Activated T-helper 17 cell treated with anti-CD3 and anti-CD28 coated beads, Interleukin-2, amount 50 U/mL, for 72 hours (primary cell): ENCODE measurements at regions not wholly inside any gene's neighbourhood (a gene's known extent, or its start where the extent isn't known, plus 50 kb on each side); places are given as distances from the start of the nearest gene placed in this dataset.

Experiments
- ATAC-seq: fragments of 150-1000 bp; cut with Tn5 transposase; replicated peaks from 2 replicates; pipeline ENCODE4 v1.10.0; 2021; ENCODE audit warnings: mild to moderate bottlenecking, moderate library complexity
- H3K27ac Mint-ChIP-seq: one replicate; pipeline ENCODE4 v1.8.0; 2022; ENCODE audit warnings: mixed read lengths
- H3K27me3 Mint-ChIP-seq: one replicate; pipeline ENCODE4 v1.8.0; 2022; ENCODE audit warnings: mixed read lengths
- H3K36me3 Mint-ChIP-seq: one replicate; pipeline ENCODE4 v1.8.0; 2022; ENCODE audit warnings: low read depth, mild to moderate bottlenecking, mixed read lengths
- H3K4me1 Mint-ChIP-seq: one replicate; pipeline ENCODE4 v1.8.0; 2022; ENCODE audit warnings: mixed read lengths
- H3K4me3 Mint-ChIP-seq: one replicate; pipeline ENCODE4 v1.8.0; 2022; ENCODE audit warnings: mild to moderate bottlenecking, mixed read lengths
- H3K9me3 Mint-ChIP-seq: one replicate; pipeline ENCODE4 v1.8.0; 2022; ENCODE audit warnings: mixed read lengths

DNA sequence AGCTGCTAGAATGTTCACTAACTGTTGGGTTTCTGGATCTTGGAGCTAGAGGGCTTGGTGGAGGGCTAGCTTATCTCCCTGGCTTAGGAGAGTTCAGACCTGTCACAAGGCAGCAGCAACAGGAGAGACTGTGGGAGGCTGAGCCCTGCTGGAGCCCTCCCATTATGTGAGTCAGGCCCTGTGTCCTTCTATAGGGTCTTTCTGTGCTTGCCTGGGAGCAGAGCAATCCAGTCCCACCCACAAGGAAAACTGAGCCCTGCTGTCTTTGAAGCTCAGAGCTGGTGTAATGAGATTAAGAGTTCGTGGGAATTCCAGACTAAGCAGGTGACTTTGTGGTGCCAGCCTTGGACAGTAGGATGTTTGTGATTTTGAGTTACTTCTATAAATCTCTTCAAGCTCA lies 249.0 kb downstream of the TTC32 start:
- H3K27ac Mint-ChIP-seq, result no peak overlapping the region

DNA sequence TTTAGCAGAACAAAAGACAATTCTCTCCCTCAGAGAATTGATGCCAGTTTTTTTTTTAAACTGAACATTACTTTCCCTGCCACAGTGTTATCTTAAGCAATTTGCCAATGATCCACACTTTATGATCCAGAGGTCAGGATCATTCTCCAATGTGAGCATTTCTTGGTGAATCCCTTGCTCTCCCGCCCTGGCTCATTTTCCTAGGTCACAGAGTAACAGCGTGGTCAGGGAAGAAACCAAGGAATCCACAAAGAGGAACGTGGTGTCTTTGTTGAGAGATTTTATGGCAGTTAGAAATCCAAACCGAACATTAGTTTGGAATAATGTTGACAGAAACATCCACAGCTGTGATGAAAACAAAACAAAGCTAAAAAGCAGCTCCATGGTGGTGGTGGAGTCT lies 250.3 kb downstream of the TTC32 start:
- H3K27me3 Mint-ChIP-seq, result peaks cover 10% of the 10 kb centered on the region

More for the DNA sequence above, 249.0 kb downstream of the TTC32 start:
- Mint-ChIP-seq H3K4me3 (no peak overlapping the region), H3K4me1 (no peaks in the 10 kb centered on the region), H3K27me3 (peaks cover 10% of the 10 kb centered on the region), H3K9me3 (no peaks in the 10 kb centered on the region), H3K36me3 (no peaks in the 10 kb centered on the region)
- no peak for ATAC-seq

DNA sequence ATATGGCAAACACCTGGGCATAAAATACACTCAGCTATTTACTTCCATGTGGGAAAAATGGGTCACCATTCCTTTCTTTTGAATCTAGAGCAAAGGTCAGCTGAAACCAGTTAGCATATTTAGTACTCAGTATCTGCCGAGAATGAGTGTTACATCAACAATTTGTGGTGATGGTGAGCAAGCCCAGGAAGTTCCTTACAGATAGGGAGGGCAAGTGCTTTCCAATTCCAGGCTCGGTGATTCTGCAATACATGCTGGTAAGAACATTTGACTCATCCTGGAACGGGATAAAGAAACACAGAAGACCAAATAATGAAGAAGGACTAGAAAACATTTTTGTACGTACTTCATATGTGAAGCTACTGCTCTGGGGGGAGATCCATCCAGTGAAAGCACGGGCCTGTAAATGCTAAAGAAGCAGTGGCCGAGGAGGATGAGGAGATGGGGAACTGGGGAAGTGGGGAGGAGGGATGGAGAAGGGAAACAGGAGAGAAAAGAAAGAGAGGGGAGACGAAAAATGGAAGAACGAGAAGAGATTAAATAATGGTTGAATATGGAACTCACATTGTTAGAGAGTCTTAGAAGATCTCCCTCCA lies 251.9 kb downstream of the TTC32 start:
- H3K4me3 Mint-ChIP-seq, result no peak overlapping the region
- no peaks in the 10 kb centered on the region for H3K4me1 Mint-ChIP-seq
- no peak overlapping the region for H3K27ac Mint-ChIP-seq
- no peaks in the 10 kb centered on the region for H3K9me3 Mint-ChIP-seq
- H3K36me3 Mint-ChIP-seq, result no peaks in the 10 kb centered on the region
- H3K27me3 Mint-ChIP-seq, result peaks cover 10% of the 10 kb centered on the region
- ATAC-seq, result no peak

More for the DNA sequence above, 250.3 kb downstream of the TTC32 start:
- ATAC-seq, result no peak
- H3K9me3 Mint-ChIP-seq, result no peaks in the 10 kb centered on the region
- H3K36me3 Mint-ChIP-seq, result no peaks in the 10 kb centered on the region
- H3K27ac Mint-ChIP-seq, result no peak overlapping the region
- no peaks in the 10 kb centered on the region for H3K4me1 Mint-ChIP-seq
- no peak overlapping the region for H3K4me3 Mint-ChIP-seq

DNA sequence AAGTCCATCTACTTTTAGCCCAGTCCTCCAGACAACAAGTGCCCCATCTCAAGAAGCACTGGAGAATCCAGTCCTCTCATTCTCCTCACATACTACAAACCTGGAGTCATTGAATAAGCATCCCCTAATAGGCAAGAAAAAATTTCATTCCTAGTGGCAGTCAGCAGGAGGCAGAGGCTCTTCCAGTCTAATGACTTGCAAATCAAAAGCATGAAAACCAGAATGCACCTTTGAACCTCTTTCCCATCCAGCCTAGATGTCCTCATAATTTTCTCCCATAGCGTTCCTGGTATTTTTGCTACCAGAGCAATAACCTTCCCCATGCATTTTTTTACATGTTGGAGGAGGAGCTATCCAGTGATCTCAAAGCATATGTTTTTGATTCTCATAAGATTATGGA lies 252.6 kb downstream of the TTC32 start:
- Mint-ChIP-seq H3K4me3 (no peak overlapping the region), H3K27me3 (peaks cover 10% of the 10 kb centered on the region), H3K4me1 (no peaks in the 10 kb centered on the region), H3K36me3 (no peaks in the 10 kb centered on the region), H3K27ac (no peak overlapping the region), H3K9me3 (peaks cover 6% of the 10 kb centered on the region)
- ATAC-seq, result no peak

DNA sequence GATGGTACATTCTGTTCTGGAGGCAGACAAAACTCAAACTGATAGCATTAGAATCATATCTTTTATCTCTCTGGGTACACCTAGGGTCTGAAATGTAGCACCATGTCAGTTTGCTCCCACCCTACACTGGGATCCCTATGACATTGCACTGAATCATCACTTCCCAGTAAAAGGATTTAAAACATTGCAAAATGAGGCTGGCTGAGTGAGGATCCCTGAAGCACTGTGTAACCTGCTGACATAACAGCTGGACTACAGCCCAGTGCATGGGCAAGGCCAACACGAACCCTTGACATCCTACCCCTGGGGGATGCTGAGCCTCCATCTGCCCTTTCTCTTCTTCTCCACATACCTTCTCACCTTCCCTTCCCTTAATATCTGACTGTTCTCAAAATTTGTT lies 253.2 kb downstream of the TTC32 start:
- Mint-ChIP-seq H3K27me3 (peaks cover 10% of the 10 kb centered on the region), H3K4me3 (no peak overlapping the region), H3K36me3 (no peaks in the 10 kb centered on the region), H3K4me1 (no peaks in the 10 kb centered on the region), H3K27ac (no peak overlapping the region), H3K9me3 (peaks cover 8% of the 10 kb centered on the region)
- no peak for ATAC-seq

DNA sequence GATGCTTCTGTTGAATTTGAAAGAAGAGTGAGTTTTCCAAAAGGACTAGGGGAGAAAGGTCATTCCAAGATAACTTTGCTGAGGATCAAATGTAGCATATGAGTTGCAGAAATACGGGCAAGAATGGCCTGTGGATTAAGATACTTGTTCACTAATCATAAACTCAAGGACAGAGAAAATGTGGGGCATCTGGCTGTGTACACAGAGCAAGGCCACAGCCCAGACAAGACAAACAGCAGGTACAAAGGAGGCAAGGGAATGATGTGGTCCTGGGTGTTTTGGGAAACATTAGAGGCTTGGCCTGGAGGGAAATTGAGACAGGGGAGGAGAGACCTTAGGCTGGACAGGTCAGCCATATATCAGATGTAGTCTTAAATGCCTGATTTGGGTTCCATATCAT lies 254.8 kb downstream of the TTC32 start:
- H3K27me3 Mint-ChIP-seq, result peaks cover 10% of the 10 kb centered on the region
- no peaks in the 10 kb centered on the region for H3K36me3 Mint-ChIP-seq
- H3K4me3 Mint-ChIP-seq, result no peak overlapping the region
- peaks cover 8% of the 10 kb centered on the region for H3K9me3 Mint-ChIP-seq
- H3K27ac Mint-ChIP-seq, result no peak overlapping the region
- ATAC-seq, result no peak
- no peaks in the 10 kb centered on the region for H3K4me1 Mint-ChIP-seq

DNA sequence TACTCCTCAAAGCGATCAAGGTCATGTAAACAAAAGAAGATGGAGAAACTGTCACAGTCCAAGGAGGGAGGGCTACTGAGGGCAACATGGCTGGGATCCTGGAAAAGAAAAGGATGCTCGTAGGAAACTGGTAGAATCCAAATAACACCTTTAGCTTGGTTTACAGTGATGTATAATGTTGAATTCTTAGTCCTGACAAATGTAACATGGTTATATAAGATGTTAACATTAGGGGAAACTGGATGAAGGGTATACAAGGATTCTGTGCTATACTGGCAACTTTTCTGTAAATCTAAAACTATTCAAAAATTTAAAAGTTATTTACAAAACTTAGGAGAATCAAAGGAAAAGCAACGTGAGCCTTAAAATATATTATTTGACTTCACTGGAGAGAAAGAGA lies 257.0 kb downstream of the TTC32 start:
- Mint-ChIP-seq H3K4me1 (no peaks in the 10 kb centered on the region), H3K27ac (no peak overlapping the region), H3K36me3 (no peaks in the 10 kb centered on the region), H3K9me3 (peaks cover 8% of the 10 kb centered on the region), H3K27me3 (peaks cover 6% of the 10 kb centered on the region), H3K4me3 (no peak overlapping the region)
- no peak for ATAC-seq

DNA sequence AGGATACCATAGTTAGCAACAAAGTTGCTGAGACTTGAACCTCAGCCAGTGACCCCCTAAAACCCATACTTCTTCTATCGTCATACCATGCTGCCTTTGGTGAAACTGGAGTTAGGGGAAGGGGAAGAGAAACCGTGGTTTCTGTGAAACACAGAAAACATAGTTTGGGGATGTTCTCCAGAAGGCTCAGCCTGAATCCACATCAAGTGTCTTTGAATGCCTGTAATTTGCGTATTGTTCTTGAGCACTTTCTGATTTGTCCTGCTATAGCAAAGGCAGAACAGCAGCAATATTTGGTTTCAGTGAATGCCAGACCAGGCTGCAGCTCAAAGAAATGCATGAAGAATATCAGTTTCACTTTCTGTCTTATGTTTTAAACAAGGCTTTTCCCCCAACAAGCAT lies 258.7 kb downstream of the TTC32 start:
- Mint-ChIP-seq H3K36me3 (no peaks in the 10 kb centered on the region), H3K27ac (no peak overlapping the region)
- ATAC-seq, result no peak

DNA sequence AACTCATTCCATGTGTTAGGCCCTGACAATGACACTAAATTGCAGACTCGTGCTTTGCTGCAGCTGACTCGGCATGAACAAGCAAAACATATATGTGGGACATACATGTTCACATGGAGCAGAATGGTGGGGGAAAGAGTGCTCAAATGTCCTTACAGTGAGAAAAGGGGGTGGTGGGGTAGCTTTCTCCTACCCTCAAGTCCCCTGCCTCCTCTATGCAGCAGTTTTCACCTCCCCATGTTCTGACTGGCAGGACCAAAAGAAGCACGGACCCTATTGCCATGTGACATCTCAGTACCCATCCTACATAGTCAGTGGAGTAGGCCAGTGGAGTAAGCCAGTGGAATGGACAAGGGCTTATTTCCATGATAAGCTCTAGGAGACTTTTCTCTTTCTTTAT lies 259.3 kb downstream of the TTC32 start:
- no peaks in the 10 kb centered on the region for H3K27me3 Mint-ChIP-seq
- H3K36me3 Mint-ChIP-seq, result no peaks in the 10 kb centered on the region
- H3K4me1 Mint-ChIP-seq, result no peaks in the 10 kb centered on the region
- H3K27ac Mint-ChIP-seq, result no peak overlapping the region
- peaks cover 8% of the 10 kb centered on the region for H3K9me3 Mint-ChIP-seq
- ATAC-seq, result no peak
- no peak overlapping the region for H3K4me3 Mint-ChIP-seq

More for the DNA sequence above, 258.7 kb downstream of the TTC32 start:
- Mint-ChIP-seq H3K27me3 (no peaks in the 10 kb centered on the region), H3K9me3 (peaks cover 8% of the 10 kb centered on the region), H3K4me3 (no peak overlapping the region), H3K4me1 (no peaks in the 10 kb centered on the region)

DNA sequence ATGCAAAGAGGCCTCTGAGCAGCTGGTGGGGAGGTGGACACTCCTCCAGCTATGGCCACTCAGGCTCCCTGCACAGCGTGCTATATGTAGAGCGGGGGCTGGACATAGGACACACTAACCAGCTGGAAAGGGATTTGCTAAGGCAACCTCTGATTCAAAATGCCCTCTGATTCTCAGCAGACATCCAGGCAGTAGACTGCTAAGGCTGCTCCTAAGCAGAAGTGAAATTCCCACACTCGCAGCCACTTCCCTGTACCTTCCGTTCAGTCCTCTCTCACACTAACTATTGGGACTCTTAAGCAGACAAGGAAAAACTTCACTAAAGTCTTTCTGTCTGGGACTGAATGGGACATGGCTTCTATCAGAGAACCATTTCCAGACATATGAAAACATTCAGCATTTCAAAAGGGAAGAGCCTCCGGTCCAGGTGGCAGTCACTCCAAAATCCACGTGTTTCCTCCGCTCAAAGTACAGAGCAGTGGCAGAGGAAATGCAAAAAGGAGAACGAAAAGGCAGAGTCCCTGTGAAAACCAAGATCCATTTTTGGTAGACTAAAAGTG lies 265.8 kb downstream of the TTC32 start:
- Mint-ChIP-seq H3K36me3 (no peaks in the 10 kb centered on the region), H3K27me3 (peaks cover 13% of the 10 kb centered on the region), H3K4me1 (no peaks in the 10 kb centered on the region), H3K4me3 (no peak overlapping the region), H3K9me3 (no peaks in the 10 kb centered on the region), H3K27ac (no peak overlapping the region)
- no peak for ATAC-seq

DNA sequence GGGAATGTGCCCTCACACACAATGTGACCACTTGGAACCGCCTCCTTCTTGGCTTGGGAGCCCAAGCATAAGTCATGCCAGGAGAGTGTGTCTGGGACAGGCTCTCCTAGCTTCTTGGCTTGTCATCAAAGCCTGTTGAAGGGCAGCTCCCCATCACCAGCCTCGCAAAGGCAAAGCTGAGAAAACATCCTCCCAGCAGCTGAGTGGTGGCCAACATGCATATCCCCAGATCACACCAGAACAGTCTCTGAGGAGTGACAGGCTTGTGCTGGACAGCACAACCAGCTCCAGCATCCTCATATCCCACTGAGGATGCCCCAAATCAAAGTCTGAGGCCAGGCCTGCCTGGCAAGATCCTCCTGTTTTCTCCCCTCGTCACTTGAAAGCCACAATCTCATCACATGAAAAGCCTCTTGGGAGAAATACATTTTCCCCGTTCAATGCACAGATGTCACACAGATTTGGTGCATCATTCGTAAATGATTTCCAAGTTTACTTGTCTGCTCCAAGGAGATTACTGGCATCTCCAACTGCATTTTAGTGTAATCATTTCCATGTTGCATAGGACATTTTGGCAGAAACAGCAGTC lies 269.3 kb downstream of the TTC32 start:
- Mint-ChIP-seq H3K27me3 (peaks cover 13% of the 10 kb centered on the region), H3K27ac (no peak overlapping the region), H3K4me1 (no peaks in the 10 kb centered on the region), H3K36me3 (no peaks in the 10 kb centered on the region), H3K4me3 (no peak overlapping the region), H3K9me3 (peaks cover 1% of the 10 kb centered on the region)
- no peak for ATAC-seq

DNA sequence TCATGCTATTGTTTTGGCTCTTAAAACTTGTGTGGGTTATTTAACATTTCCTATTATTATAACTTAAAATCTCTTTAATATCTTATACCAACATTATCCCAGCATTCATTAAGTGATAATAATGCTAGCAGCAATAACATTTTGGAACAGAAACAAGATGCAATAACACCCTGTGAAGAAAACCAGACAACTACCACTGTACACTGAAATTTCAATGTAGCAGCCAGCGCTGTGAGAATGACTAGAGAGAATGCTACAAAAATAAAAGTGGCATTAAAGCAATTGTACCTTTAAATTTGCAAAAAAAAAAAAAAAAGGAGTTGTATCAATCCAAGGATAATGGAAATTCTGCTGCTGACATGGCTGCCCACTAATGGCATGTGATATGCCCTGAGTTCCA lies 269.9 kb downstream of the TTC32 start:
- no peak overlapping the region for H3K4me3 Mint-ChIP-seq
- no peak overlapping the region for H3K27ac Mint-ChIP-seq
- H3K9me3 Mint-ChIP-seq, result peaks cover 6% of the 10 kb centered on the region
- H3K36me3 Mint-ChIP-seq, result no peaks in the 10 kb centered on the region
- H3K27me3 Mint-ChIP-seq, result peaks cover 13% of the 10 kb centered on the region
- no peaks in the 10 kb centered on the region for H3K4me1 Mint-ChIP-seq
- no peak for ATAC-seq

DNA sequence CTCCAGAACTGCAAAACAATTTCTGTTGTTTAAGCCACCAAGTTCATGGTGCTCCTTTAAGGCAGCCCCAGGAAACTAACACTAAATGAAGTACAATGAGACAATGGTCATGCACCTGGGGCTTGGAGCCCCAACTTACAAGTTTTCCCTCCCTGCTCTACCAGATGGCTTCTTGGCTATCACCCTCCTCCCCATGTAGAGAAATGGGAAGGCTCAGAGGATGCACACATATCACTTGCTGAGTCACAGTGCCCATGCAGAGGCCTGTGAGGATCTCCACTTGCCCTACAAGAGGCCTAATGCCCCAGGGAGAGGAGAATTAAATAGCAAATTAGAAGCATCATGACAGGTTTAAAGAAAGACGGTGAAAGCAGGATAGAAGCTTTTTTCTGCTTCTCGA lies 270.9 kb downstream of the TTC32 start:
- H3K27ac Mint-ChIP-seq, result no peak overlapping the region
- no peak overlapping the region for H3K4me3 Mint-ChIP-seq
- H3K36me3 Mint-ChIP-seq, result no peaks in the 10 kb centered on the region
- peaks cover 6% of the 10 kb centered on the region for H3K9me3 Mint-ChIP-seq
- ATAC-seq, result no peak
- peaks cover 11% of the 10 kb centered on the region for H3K27me3 Mint-ChIP-seq
- no peaks in the 10 kb centered on the region for H3K4me1 Mint-ChIP-seq

DNA sequence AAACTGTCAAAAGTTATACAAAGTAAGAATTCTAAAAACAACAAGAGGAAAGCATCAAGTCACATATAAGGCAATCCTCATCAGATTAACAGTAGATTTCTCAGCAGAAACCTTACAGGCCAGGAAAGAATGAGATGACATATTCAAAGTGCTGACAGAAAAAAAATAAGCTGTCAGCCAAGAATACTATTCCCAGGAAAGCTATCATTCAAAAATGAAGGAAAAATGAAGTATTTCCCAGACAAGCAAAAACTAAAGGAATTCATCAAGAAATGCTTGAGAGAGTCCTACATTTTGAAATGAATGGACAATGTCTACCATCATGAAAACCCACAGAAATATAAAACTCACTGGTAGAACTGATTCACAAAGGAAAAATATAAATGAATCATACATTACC lies 268.9 kb upstream of the OSR1 start:
- H3K27ac Mint-ChIP-seq, result no peak overlapping the region
- peaks cover 6% of the 10 kb centered on the region for H3K9me3 Mint-ChIP-seq
- no peaks in the 10 kb centered on the region for H3K36me3 Mint-ChIP-seq
- H3K27me3 Mint-ChIP-seq, result no peaks in the 10 kb centered on the region
- no peak for ATAC-seq
- H3K4me1 Mint-ChIP-seq, result no peaks in the 10 kb centered on the region
- H3K4me3 Mint-ChIP-seq, result no peak overlapping the region

DNA sequence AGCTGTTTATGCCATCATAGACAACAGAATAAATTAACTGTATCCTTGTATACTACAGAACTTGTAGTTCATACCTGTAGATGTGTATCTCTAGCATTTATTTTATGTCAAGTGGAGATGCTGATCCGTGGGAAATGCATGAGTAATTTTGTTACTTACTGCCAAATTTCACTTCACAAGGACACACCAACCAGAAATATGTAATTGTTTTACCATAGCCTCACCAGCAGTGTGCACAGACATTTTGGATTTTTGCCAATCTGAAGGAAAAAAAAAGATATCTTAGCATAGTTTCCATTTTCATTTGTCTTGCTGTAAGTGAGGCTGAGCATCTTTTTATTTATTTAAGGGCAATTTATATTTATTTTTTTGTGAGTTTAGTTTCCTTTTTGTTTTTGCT lies 265.1 kb upstream of the OSR1 start:
- peaks cover 6% of the 10 kb centered on the region for H3K9me3 Mint-ChIP-seq
- H3K27me3 Mint-ChIP-seq, result peaks cover 7% of the 10 kb centered on the region
- no peak for ATAC-seq
- no peaks in the 10 kb centered on the region for H3K4me1 Mint-ChIP-seq
- no peak overlapping the region for H3K27ac Mint-ChIP-seq
- no peaks in the 10 kb centered on the region for H3K36me3 Mint-ChIP-seq
- no peak overlapping the region for H3K4me3 Mint-ChIP-seq
